IMR-90 (cell line): ENCODE measurements at regions not wholly inside any gene's neighbourhood (a gene's known extent, or its start where the extent isn't known, plus 50 kb on each side); places are given as distances from the start of the nearest gene placed in this dataset.

Source experiments
- ATAC-seq: fragments of 200-7000 bp; cut with Tn5 transposase; 2 replicates; pipeline ENCODE4 v1.9.1; 2020; ENCODE audit warnings: low read depth, mild to moderate bottlenecking, moderate library complexity
- BruUV-seq: library from RNA; stranded (reverse); fragments of 400-500 nt; replicated peaks from 2 replicates; lab custom pipeline; 2021; lab: Mats Ljungman, UMichigan
- CTCF ChIA-PET: fragments of 300-600 bp; formaldehyde crosslinking; extraction: SDS; loops from one replicate; lab custom pipeline; 2021; ENCODE audit warnings: antibody characterized with exemption; lab: Yijun Ruan, JAX
- POLR2A ChIA-PET: fragments of 300-600 bp; sonication (Branson Sonifier 250); formaldehyde crosslinking; loops from one replicate; lab custom pipeline; 2022; ENCODE audit warnings: antibody characterized with exemption; ENCODE audit not compliant: unreplicated experiment; lab: Charles Lee
- DNase-seq: peaks from one replicate; pipeline ENCODE4 v3.0.0; 2013
- H2AFZ ChIP-seq: replicated peaks from 2 replicates; pipeline ENCODE3; 2013; ENCODE audit warnings: low read length, mild to moderate bottlenecking; ENCODE audit not compliant: poor library complexity
- H2AK5ac ChIP-seq: 2 replicates; pipeline ENCODE4 v1.6.1; 2013; ENCODE audit warnings: low read depth, low read length, inconsistent platforms
- H2AK9ac ChIP-seq: replicated peaks from 2 replicates; pipeline ENCODE3; 2013; ENCODE audit warnings: mild to moderate bottlenecking, low read depth, low read length, moderate library complexity; ENCODE audit not compliant: poor library complexity
- H2BK120ac ChIP-seq: 2 replicates; pipeline ENCODE4 v1.6.1; 2013; ENCODE audit warnings: low read depth, low read length, inconsistent platforms
- H2BK15ac ChIP-seq: 3 replicates; pipeline ENCODE4 v1.6.1; 2013; ENCODE audit warnings: low read depth, low read length, inconsistent platforms
- H2BK20ac ChIP-seq: 2 replicates; pipeline ENCODE4 v1.6.1; 2013; ENCODE audit warnings: low read depth, mild to moderate bottlenecking, inconsistent platforms, low read length, moderate library complexity
- H2BK5ac ChIP-seq: 2 replicates; pipeline ENCODE4 v1.6.1; 2013; ENCODE audit warnings: mild to moderate bottlenecking, low read depth, low read length, inconsistent platforms; ENCODE audit not compliant: poor library complexity, severe bottlenecking
- H3K14ac ChIP-seq: replicated peaks from 2 replicates; pipeline ENCODE4 v1.6.1; 2013; ENCODE audit warnings: low read depth, low read length, inconsistent platforms
- H3K18ac ChIP-seq: 2 replicates; pipeline ENCODE4 v1.6.1; 2013; ENCODE audit warnings: low read depth, low read length, control low read depth
- H3K23ac ChIP-seq: 2 replicates; pipeline ENCODE4 v1.6.1; 2013; ENCODE audit warnings: low read depth, low read length, inconsistent platforms
- H3K27ac ChIP-seq: 2 replicates; pipeline ENCODE4 v1.5.1; 2013; ENCODE audit warnings: mild to moderate bottlenecking, control low read depth, low read length; ENCODE audit not compliant: insufficient read depth
- H3K27me3 ChIP-seq: 2 replicates; pipeline ENCODE4 v1.6.1; 2013; ENCODE audit warnings: low read length; ENCODE audit not compliant: control insufficient read depth, insufficient read depth
- H3K36me3 ChIP-seq: 2 replicates; pipeline ENCODE4 v1.6.1; 2013; ENCODE audit warnings: low read length, mixed read lengths; ENCODE audit not compliant: control insufficient read depth, insufficient read depth
- H3K4ac ChIP-seq: 2 replicates; pipeline ENCODE4 v1.6.1; 2013; ENCODE audit warnings: low read depth, low read length, inconsistent platforms
- H3K4me1 ChIP-seq: 2 replicates; pipeline ENCODE4 v1.6.1; 2013; ENCODE audit warnings: low read length, mixed read lengths; ENCODE audit not compliant: control insufficient read depth, insufficient read depth
- H3K4me2 ChIP-seq: 2 replicates; pipeline ENCODE4 v1.6.1; 2013; ENCODE audit warnings: low read depth, mild to moderate bottlenecking, control low read depth, low read length, moderate library complexity
- H3K4me3 ChIP-seq: 2 replicates; pipeline ENCODE4 v1.5.1; 2013; ENCODE audit warnings: low read depth, mild to moderate bottlenecking, control low read depth, low read length, moderate library complexity; ENCODE audit not compliant: insufficient read depth
- H3K56ac ChIP-seq: 2 replicates; pipeline ENCODE4 v1.6.1; 2013; ENCODE audit warnings: low read length, inconsistent platforms; ENCODE audit not compliant: insufficient read depth; ENCODE audit errors: extremely low read depth
- H3K79me1 ChIP-seq, 2 experiments: 2 replicates each; pipeline ENCODE4 v1.6.1; 2013; ENCODE audit warnings: low read length in 2 of 2, inconsistent platforms in 1 of 2, low read depth in 1 of 2
- H3K9ac ChIP-seq: 2 replicates; pipeline ENCODE4 v1.6.1; 2013; ENCODE audit warnings: low read depth, low read length, control low read depth
- H3K9me1 ChIP-seq: 2 replicates; pipeline ENCODE4 v1.6.1; 2013; ENCODE audit warnings: low read length, inconsistent platforms; ENCODE audit not compliant: insufficient read depth
- H3K9me3 ChIP-seq: 2 replicates; pipeline ENCODE4 v1.6.1; 2013; ENCODE audit warnings: low read length; ENCODE audit not compliant: control insufficient read depth, insufficient read depth
- H4K20me1 ChIP-seq: 2 replicates; pipeline ENCODE4 v1.6.1; 2013; ENCODE audit warnings: low read length, inconsistent platforms; ENCODE audit not compliant: insufficient read depth
- H4K5ac ChIP-seq: 2 replicates; pipeline ENCODE4 v1.6.1; 2013; ENCODE audit warnings: mild to moderate bottlenecking, low read depth, low read length, control low read depth
- H4K8ac ChIP-seq, 2 experiments: 2 replicates each; pipeline ENCODE4 v1.6.1; 2013; ENCODE audit warnings: low read depth in 2 of 2, low read length in 2 of 2, control low read depth in 1 of 2, inconsistent platforms in 1 of 2
- H4K91ac ChIP-seq: 2 replicates; pipeline ENCODE4 v1.6.1; 2013; ENCODE audit warnings: low read depth, low read length, inconsistent platforms; ENCODE audit not compliant: insufficient read depth
- BHLHE40 ChIP-seq: fragments of 150-350 bp; IDR thresholded peaks from 2 replicates; pipeline ENCODE4 v1.6.1; 2016; ENCODE audit warnings: mild to moderate bottlenecking, low read depth, low read length
- CEBPB ChIP-seq: IDR thresholded peaks from 2 replicates; pipeline ENCODE4 v1.6.1; 2012; ENCODE audit warnings: low read depth, low read length, improper control_type of control experiment
- CHD1 ChIP-seq: IDR thresholded peaks from 2 replicates; pipeline ENCODE4 v1.6.1; 2012; ENCODE audit warnings: low read depth, low read length, improper control_type of control experiment
- CTCF ChIP-seq: conservative IDR thresholded peaks from 2 replicates; pipeline ENCODE4 v1.5.1; 2012; ENCODE audit warnings: mild to moderate bottlenecking, low read depth, low read length, improper control_type of control experiment
- FOS ChIP-seq: fragments of 150-350 bp; IDR thresholded peaks from 2 replicates; pipeline ENCODE4 v1.6.1; 2016; ENCODE audit warnings: low read depth, low read length
- MAFK ChIP-seq: IDR thresholded peaks from 2 replicates; pipeline ENCODE4 v1.6.1; 2012; ENCODE audit warnings: low read depth, low read length, improper control_type of control experiment
- MAZ ChIP-seq: IDR thresholded peaks from 2 replicates; pipeline ENCODE4 v1.6.1; 2012; ENCODE audit warnings: low read depth, mild to moderate bottlenecking, low read length, improper control_type of control experiment, moderate library complexity, borderline replicate concordance
- MXI1 ChIP-seq: IDR thresholded peaks from 2 replicates; pipeline ENCODE4 v1.6.1; 2012; ENCODE audit warnings: low read depth, mild to moderate bottlenecking, low read length, moderate library complexity, borderline replicate concordance
- NFE2L2 ChIP-seq: fragments of 150-350 bp; IDR thresholded peaks from 2 replicates; pipeline ENCODE4 v1.6.1; 2016; ENCODE audit warnings: low read depth, mild to moderate bottlenecking, low read length
- RAD21 ChIP-seq: IDR thresholded peaks from 2 replicates; pipeline ENCODE4 v1.6.1; 2012; ENCODE audit warnings: low read length, improper control_type of control experiment
- RFX5 ChIP-seq: IDR thresholded peaks from 2 replicates; pipeline ENCODE4 v1.8.0; 2012; ENCODE audit warnings: low read depth, mild to moderate bottlenecking, low read length, moderate library complexity
- SMC3 ChIP-seq: fragments of 150-350 bp; IDR thresholded peaks from 2 replicates; pipeline ENCODE4 v1.6.1; 2016; ENCODE audit warnings: low read depth, mild to moderate bottlenecking, antibody characterized with exemption, low read length, moderate library complexity
- WGBS, 2 experiments: methylation state at CpG; one replicate each; pipeline versions ENCODE4 v1.1.5 to v1.1.7; 2013; ENCODE audit warnings: missing lambda C conversion rate in 2 of 2; ENCODE audit not compliant: insufficient read length in 1 of 2; ENCODE audit errors: extremely low coverage in 2 of 2; 5-methylcytosine and 5-hydroxymethylcytosine counted together
- dilution Hi-C: fragments of 300-500 bp; cut with HindIII; formaldehyde crosslinking; loops from one replicate; pipeline ENCODE4 v1.14.3; 2018; ENCODE audit warnings: low sequenced_read_pairs; ENCODE audit not compliant: unreplicated experiment
- in situ Hi-C: fragments of 300-500 bp; cut with MboI; formaldehyde crosslinking; loops from 3 replicates; pipeline ENCODE4 v1.14.3; 2019; ENCODE audit warnings: low sequenced_read_pairs, inconsistent platforms, mixed read lengths
- intact Hi-C: fragments of 100-400 bp; cut with micrococcal nuclease; formaldehyde crosslinking; loops from 2 replicates; pipeline ENCODE4 v1.10.0; 2022

GRCh38 chr2:210782222-210782621 lies 225.8 kb downstream of the CPS1 start:
- DNase-seq = no peak
- Histone ChIP-seq H4K5ac (no peak overlapping the region), H3K4me1 (no peaks in the 10 kb centered on the region), H4K8ac (no peak overlapping the region), H2BK15ac (no peak overlapping the region), H3K27me3 (no peaks in the 10 kb centered on the region), H2AK5ac (no peak overlapping the region), H3K36me3 (no peaks in the 10 kb centered on the region), H4K91ac (no peak overlapping the region), H2BK20ac (no peak overlapping the region), H3K9me1 (no peaks in the 10 kb centered on the region), H2AFZ (no peak overlapping the region), H2BK5ac (no peak overlapping the region), H2AK9ac (no peak overlapping the region), H3K9me3 (peaks cover 8% of the 10 kb centered on the region), H3K27ac (no peak overlapping the region), H3K14ac (no peak overlapping the region), H3K9ac (no peak overlapping the region), H3K4ac (no peak overlapping the region), H3K4me3 (no peak overlapping the region), H3K56ac (no peak overlapping the region), H3K4me2 (no peak overlapping the region), H3K79me1 (no peaks in the 10 kb centered on the region), H2BK120ac (no peak overlapping the region), H3K23ac (no peak overlapping the region), H4K20me1 (no peaks in the 10 kb centered on the region), H3K18ac (no peak overlapping the region)
- ATAC-seq = no peak
- dilution Hi-C loops = no loop called here
- TF ChIP-seq MAFK = no peak
- TF ChIP-seq CTCF = no peak
- TF ChIP-seq RAD21 = no peak
- TF ChIP-seq CHD1 = no peak
- TF ChIP-seq MAZ = no peak
- no peak for TF ChIP-seq CEBPB
- TF ChIP-seq RFX5 = no peak
- no peak for TF ChIP-seq BHLHE40
- no peak for TF ChIP-seq NFE2L2
- no peak for TF ChIP-seq SMC3
- no peak for TF ChIP-seq MXI1
- TF ChIP-seq FOS = no peak
- in situ Hi-C loops = no loop called here
- BruUV-seq = no TSS peak
- intact Hi-C loops = no loop called here
- WGBS, 2 experiments = no CpG with 5 or more reads among the region's 3 CpGs
- CTCF ChIA-PET = no interaction called here
- POLR2A ChIA-PET = no interaction called here
